IMR-90 (cell line): ENCODE measurements at regions not wholly inside any gene's neighbourhood (a gene's known extent, or its start where the extent isn't known, plus 50 kb on each side); places are given as distances from the start of the nearest gene placed in this dataset.

Experiments used
- BHLHE40 ChIP-seq: fragments of 150-350 bp; IDR thresholded peaks from 2 replicates; pipeline ENCODE4 v1.6.1; 2016; ENCODE audit warnings: mild to moderate bottlenecking, low read depth, low read length
- FOS ChIP-seq: fragments of 150-350 bp; IDR thresholded peaks from 2 replicates; pipeline ENCODE4 v1.6.1; 2016; ENCODE audit warnings: low read depth, low read length
- MAFK ChIP-seq: IDR thresholded peaks from 2 replicates; pipeline ENCODE4 v1.6.1; 2012; ENCODE audit warnings: low read depth, low read length, improper control_type of control experiment
- MXI1 ChIP-seq: IDR thresholded peaks from 2 replicates; pipeline ENCODE4 v1.6.1; 2012; ENCODE audit warnings: low read depth, mild to moderate bottlenecking, low read length, moderate library complexity, borderline replicate concordance
- NFE2L2 ChIP-seq: fragments of 150-350 bp; IDR thresholded peaks from 2 replicates; pipeline ENCODE4 v1.6.1; 2016; ENCODE audit warnings: low read depth, mild to moderate bottlenecking, low read length
- POLR2A ChIP-seq: IDR thresholded peaks from 2 replicates; pipeline ENCODE4 v1.6.1; 2012; ENCODE audit warnings: mild to moderate bottlenecking, low read depth, low read length
- RAD21 ChIP-seq: IDR thresholded peaks from 2 replicates; pipeline ENCODE4 v1.6.1; 2012; ENCODE audit warnings: low read length, improper control_type of control experiment
- RFX5 ChIP-seq: IDR thresholded peaks from 2 replicates; pipeline ENCODE4 v1.8.0; 2012; ENCODE audit warnings: low read depth, mild to moderate bottlenecking, low read length, moderate library complexity
- SMC3 ChIP-seq: fragments of 150-350 bp; IDR thresholded peaks from 2 replicates; pipeline ENCODE4 v1.6.1; 2016; ENCODE audit warnings: low read depth, mild to moderate bottlenecking, antibody characterized with exemption, low read length, moderate library complexity
- TF ChIP-seq, protein P1 (sequence below): conservative IDR thresholded peaks from 2 replicates; pipeline ENCODE4 v1.5.1; 2012; ENCODE audit warnings: mild to moderate bottlenecking, low read depth, low read length, improper control_type of control experiment
- TF ChIP-seq, protein P2 (sequence below): fragments of 150-350 bp; IDR thresholded peaks from 2 replicates; pipeline ENCODE4 v1.6.1; 2017; ENCODE audit warnings: mild to moderate bottlenecking, antibody characterized with exemption, low read length, low read depth

DNA sequence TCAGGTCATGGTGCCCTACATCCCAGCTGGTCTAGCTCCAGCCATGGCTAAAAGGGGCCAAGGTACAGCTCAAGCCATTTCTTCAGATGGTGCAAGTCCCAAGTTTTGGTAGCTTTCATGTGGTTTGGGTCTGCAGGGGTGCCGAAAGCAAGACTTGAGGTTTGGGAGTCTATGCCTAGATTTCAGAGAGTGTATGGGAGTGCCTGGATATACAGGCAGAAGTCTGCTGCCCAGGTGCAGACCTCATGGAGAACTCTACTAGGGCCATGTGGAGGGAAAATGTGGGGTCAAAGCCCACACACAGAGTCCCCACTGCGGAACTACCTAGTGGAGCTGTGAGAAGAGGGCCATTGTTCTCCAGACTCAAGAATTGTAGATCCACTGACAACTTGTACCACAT, 1000.9 kb upstream of the ADGRB3 start:
- TF ChIP-seq, protein P1, sequence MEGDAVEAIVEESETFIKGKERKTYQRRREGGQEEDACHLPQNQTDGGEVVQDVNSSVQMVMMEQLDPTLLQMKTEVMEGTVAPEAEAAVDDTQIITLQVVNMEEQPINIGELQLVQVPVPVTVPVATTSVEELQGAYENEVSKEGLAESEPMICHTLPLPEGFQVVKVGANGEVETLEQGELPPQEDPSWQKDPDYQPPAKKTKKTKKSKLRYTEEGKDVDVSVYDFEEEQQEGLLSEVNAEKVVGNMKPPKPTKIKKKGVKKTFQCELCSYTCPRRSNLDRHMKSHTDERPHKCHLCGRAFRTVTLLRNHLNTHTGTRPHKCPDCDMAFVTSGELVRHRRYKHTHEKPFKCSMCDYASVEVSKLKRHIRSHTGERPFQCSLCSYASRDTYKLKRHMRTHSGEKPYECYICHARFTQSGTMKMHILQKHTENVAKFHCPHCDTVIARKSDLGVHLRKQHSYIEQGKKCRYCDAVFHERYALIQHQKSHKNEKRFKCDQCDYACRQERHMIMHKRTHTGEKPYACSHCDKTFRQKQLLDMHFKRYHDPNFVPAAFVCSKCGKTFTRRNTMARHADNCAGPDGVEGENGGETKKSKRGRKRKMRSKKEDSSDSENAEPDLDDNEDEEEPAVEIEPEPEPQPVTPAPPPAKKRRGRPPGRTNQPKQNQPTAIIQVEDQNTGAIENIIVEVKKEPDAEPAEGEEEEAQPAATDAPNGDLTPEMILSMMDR = no peak
- TF ChIP-seq FOS (no peak), RAD21 (no peak), RFX5 (no peak), MXI1 (no peak), SMC3 (no peak), MAFK (no peak), POLR2A (no peak), BHLHE40 (no peak), NFE2L2 (no peak)
- TF ChIP-seq, protein P2, sequence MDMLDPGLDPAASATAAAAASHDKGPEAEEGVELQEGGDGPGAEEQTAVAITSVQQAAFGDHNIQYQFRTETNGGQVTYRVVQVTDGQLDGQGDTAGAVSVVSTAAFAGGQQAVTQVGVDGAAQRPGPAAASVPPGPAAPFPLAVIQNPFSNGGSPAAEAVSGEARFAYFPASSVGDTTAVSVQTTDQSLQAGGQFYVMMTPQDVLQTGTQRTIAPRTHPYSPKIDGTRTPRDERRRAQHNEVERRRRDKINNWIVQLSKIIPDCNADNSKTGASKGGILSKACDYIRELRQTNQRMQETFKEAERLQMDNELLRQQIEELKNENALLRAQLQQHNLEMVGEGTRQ = no peak
